HepG2 (cell line): ENCODE measurements at regions not wholly inside any gene's neighbourhood (a gene's known extent, or its start where the extent isn't known, plus 50 kb on each side); places are given as distances from the start of the nearest gene placed in this dataset.
A peak's percentile ranks its signal among the peaks of the same experiment; 100 is the strongest.

Source experiments
- CENPT ChIP-seq: sonication (generic); formaldehyde crosslinking; IDR thresholded peaks from 2 replicates; pipeline ENCODE4 v1.8.0; 2022; ENCODE audit warnings: low read depth, mild to moderate bottlenecking, moderate library complexity, missing genetic modification reagents
- CHD4 ChIP-seq: fragments of 200-600 bp; sonication (generic); IDR thresholded peaks from 2 replicates; pipeline ENCODE4 v1.7.0; 2017; ENCODE audit warnings: mild to moderate bottlenecking, low read length, borderline replicate concordance
- EED ChIP-seq: sonication (generic); formaldehyde crosslinking; IDR thresholded peaks from 2 replicates; pipeline ENCODE4 v1.5.0; 2020; ENCODE audit warnings: mild to moderate bottlenecking, missing genetic modification reagents
- GTF3A ChIP-seq: sonication (generic); formaldehyde crosslinking; conservative IDR thresholded peaks from 2 replicates; pipeline ENCODE4 v1.4.0; 2020; ENCODE audit warnings: mild to moderate bottlenecking, missing genetic modification reagents
- HHEX ChIP-seq: IDR thresholded peaks from 2 replicates; pipeline ENCODE4 v1.6.1; 2016; ENCODE audit warnings: control low read depth
- HNRNPL ChIP-seq: fragments of 200-400 bp; formaldehyde crosslinking; IDR thresholded peaks from 2 replicates; pipeline ENCODE4 v1.6.1; 2017; ENCODE audit warnings: mild to moderate bottlenecking, low read depth, low read length
- KDM5A ChIP-seq: fragments of 200-600 bp; sonication (generic); IDR thresholded peaks from 2 replicates; pipeline ENCODE4 v1.7.0; 2018; ENCODE audit warnings: antibody characterized with exemption, mild to moderate bottlenecking, low read length, borderline replicate concordance
- REST ChIP-seq, 2 experiments: IDR thresholded peaks; 2 replicates each; pipeline ENCODE4 v1.6.1; 2011 to 2012; ENCODE audit warnings: low read length in 2 of 2, borderline replicate concordance in 1 of 2, low read depth in 1 of 2, mild to moderate bottlenecking in 1 of 2, moderate library complexity in 1 of 2
- RFXANK ChIP-seq: IDR thresholded peaks from 2 replicates; pipeline ENCODE4 v1.6.1; 2016
- SRSF1 ChIP-seq: fragments of 200-400 bp; formaldehyde crosslinking; optimal IDR thresholded peaks from 2 replicates; pipeline ENCODE3; 2017; ENCODE audit warnings: mild to moderate bottlenecking, low read depth, low read length, moderate library complexity
- TEAD2 ChIP-seq: sonication (generic); formaldehyde crosslinking; IDR thresholded peaks from 2 replicates; pipeline ENCODE4 v1.9.0; 2021; ENCODE audit warnings: missing genetic modification reagents
- TRAFD1 ChIP-seq: sonication (generic); formaldehyde crosslinking; IDR thresholded peaks from 2 replicates; pipeline ENCODE4 v1.5.1; 2020; ENCODE audit warnings: missing genetic modification reagents, mild to moderate bottlenecking, borderline replicate concordance
- ZNF124 ChIP-seq: sonication (generic); formaldehyde crosslinking; IDR thresholded peaks from 2 replicates; pipeline ENCODE4 v1.4.0; 2020; ENCODE audit warnings: missing genetic modification reagents
- ZNF44 ChIP-seq: sonication (generic); formaldehyde crosslinking; IDR thresholded peaks from 2 replicates; pipeline ENCODE4 v1.5.1; 2020; ENCODE audit warnings: mild to moderate bottlenecking, missing genetic modification reagents
- ZNF547 ChIP-seq: sonication (generic); formaldehyde crosslinking; IDR thresholded peaks from 2 replicates; pipeline ENCODE4 v1.5.1; 2020; ENCODE audit warnings: mild to moderate bottlenecking, missing genetic modification reagents
- ZNF574 ChIP-seq: sonication (generic); formaldehyde crosslinking; IDR thresholded peaks from 2 replicates; pipeline ENCODE4 v1.4.0; 2020; ENCODE audit warnings: missing genetic modification reagents
- ZNF589 ChIP-seq: sonication (generic); formaldehyde crosslinking; conservative IDR thresholded peaks from 2 replicates; pipeline ENCODE4 v1.8.0; 2022; ENCODE audit warnings: mild to moderate bottlenecking, moderate library complexity, missing genetic modification reagents
- TF ChIP-seq, protein P1 (sequence below): IDR thresholded peaks from 2 replicates; pipeline ENCODE4 v1.6.1; 2012; ENCODE audit warnings: low read length, improper control_type of control experiment

- TF ChIP-seq, protein P1, sequence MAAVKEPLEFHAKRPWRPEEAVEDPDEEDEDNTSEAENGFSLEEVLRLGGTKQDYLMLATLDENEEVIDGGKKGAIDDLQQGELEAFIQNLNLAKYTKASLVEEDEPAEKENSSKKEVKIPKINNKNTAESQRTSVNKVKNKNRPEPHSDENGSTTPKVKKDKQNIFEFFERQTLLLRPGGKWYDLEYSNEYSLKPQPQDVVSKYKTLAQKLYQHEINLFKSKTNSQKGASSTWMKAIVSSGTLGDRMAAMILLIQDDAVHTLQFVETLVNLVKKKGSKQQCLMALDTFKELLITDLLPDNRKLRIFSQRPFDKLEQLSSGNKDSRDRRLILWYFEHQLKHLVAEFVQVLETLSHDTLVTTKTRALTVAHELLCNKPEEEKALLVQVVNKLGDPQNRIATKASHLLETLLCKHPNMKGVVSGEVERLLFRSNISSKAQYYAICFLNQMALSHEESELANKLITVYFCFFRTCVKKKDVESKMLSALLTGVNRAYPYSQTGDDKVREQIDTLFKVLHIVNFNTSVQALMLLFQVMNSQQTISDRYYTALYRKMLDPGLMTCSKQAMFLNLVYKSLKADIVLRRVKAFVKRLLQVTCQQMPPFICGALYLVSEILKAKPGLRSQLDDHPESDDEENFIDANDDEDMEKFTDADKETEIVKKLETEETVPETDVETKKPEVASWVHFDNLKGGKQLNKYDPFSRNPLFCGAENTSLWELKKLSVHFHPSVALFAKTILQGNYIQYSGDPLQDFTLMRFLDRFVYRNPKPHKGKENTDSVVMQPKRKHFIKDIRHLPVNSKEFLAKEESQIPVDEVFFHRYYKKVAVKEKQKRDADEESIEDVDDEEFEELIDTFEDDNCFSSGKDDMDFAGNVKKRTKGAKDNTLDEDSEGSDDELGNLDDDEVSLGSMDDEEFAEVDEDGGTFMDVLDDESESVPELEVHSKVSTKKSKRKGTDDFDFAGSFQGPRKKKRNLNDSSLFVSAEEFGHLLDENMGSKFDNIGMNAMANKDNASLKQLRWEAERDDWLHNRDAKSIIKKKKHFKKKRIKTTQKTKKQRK: no peak
- no peak for TF ChIP-seq EED (CRISPR knock-in tag)
- TF ChIP-seq ZNF574 (CRISPR knock-in tag): peak; percentile 68
- no peak for TF ChIP-seq GTF3A (CRISPR knock-in tag)
- TF ChIP-seq ZNF124 (CRISPR knock-in tag): peak; percentile 83; the same call in 1 of the 2 replicates
- no peak for TF ChIP-seq TEAD2 (CRISPR knock-in tag)
- TF ChIP-seq HNRNPL: no peak
- peak in 1 of 2 experiments; percentile 65; a peak in 1 of 4 replicates for TF ChIP-seq REST (IDR thresholded peaks at IDR 0.05; ENCODE audit: borderline replicate concordance in 1 of 2, low read depth in 1 of 2, low read length in 2 of 2)
- TF ChIP-seq ZNF589: no peak; the same call in 1 of the 2 replicates
- TF ChIP-seq TRAFD1 (CRISPR knock-in tag): no peak
- TF ChIP-seq KDM5A: no peak
- TF ChIP-seq ZNF547: no peak
- TF ChIP-seq ZNF44 (CRISPR knock-in tag): no peak
- TF ChIP-seq SRSF1: no peak
- TF ChIP-seq HHEX (CRISPR knock-in tag): peak; percentile 61; the same call in 1 of the 2 replicates
- TF ChIP-seq RFXANK (CRISPR knock-in tag): no peak
- no peak for TF ChIP-seq CENPT (CRISPR knock-in tag)
- TF ChIP-seq CHD4: no peak
Observed at GRCh38 chr2:234679741-234680687, 183.1 kb upstream of the ARL4C start (continued).
